ENCODE measurements at regions not wholly inside any gene's neighbourhood (a gene's known extent, or its start where the extent isn't known, plus 50 kb on each side); places are given as distances from the start of the nearest gene placed in this dataset.
"Not testable (repeated sequence)": the region's sequence is repeated elsewhere in the genome, so short reads cannot be mapped to it uniquely, and the experiment has no call there.

- DNase-seq (ENCODE audit: low read depth) = no peak
Observed at GRCh38 chr10:4635883-4636282, 190.1 kb upstream of the AKR1E2 start.

- no peak for DNase-seq (ENCODE audit: low read depth)
Observed at GRCh38 chr10:4635388-4635787, 190.6 kb upstream of the AKR1E2 start.

GRCh38 chr10:4633776-4634175 lies 192.2 kb upstream of the AKR1E2 start:
- no peak for DNase-seq (ENCODE audit: low read depth)

- DNase-seq (ENCODE audit: low read depth) = no peak
Observed at GRCh38 chr10:4633186-4633585, 192.8 kb upstream of the AKR1E2 start.

GRCh38 chr10:4632757-4633156 lies 193.2 kb upstream of the AKR1E2 start:
- DNase-seq (ENCODE audit: low read depth) = no peak

- no peak for DNase-seq (ENCODE audit: low read depth)
Observed at GRCh38 chr10:4626919-4627318, 199.1 kb upstream of the AKR1E2 start.

- DNase-seq (ENCODE audit: low read depth) = no peak
Observed at GRCh38 chr10:4623757-4624420, 202.1 kb upstream of the AKR1E2 start.

GRCh38 chr10:4623200-4623599 lies 202.8 kb upstream of the AKR1E2 start:
- no peak for DNase-seq (ENCODE audit: low read depth)

- DNase-seq (ENCODE audit: low read depth) = no peak
Observed at GRCh38 chr10:4622384-4622783, 203.6 kb upstream of the AKR1E2 start.

GRCh38 chr10:4617589-4617988 lies 208.4 kb upstream of the AKR1E2 start:
- DNase-seq (ENCODE audit: low read depth) = no peak

- DNase-seq (ENCODE audit: low read depth) = no peak
Observed at GRCh38 chr10:4615042-4615441, 211.0 kb upstream of the AKR1E2 start.

GRCh38 chr10:4609251-4609650 lies 216.8 kb upstream of the AKR1E2 start:
- no peak for DNase-seq (ENCODE audit: low read depth)

GRCh38 chr10:4607681-4608080 lies 218.3 kb upstream of the AKR1E2 start:
- DNase-seq (ENCODE audit: low read depth) = no peak

- DNase-seq (ENCODE audit: low read depth) = no peak
Observed at GRCh38 chr10:4606856-4607636, 219.0 kb upstream of the AKR1E2 start.

GRCh38 chr10:4602764-4603491 lies 223.1 kb upstream of the AKR1E2 start:
- DNase-seq (ENCODE audit: low read depth) = no peak

- DNase-seq (ENCODE audit: low read depth) = no peak
Observed at GRCh38 chr10:4599471-4599870, 226.5 kb upstream of the AKR1E2 start.

GRCh38 chr10:4597898-4598297 lies 228.1 kb upstream of the AKR1E2 start:
- DNase-seq (ENCODE audit: low read depth) = not testable (repeated sequence)

GRCh38 chr10:4596951-4597350 lies 229.1 kb upstream of the AKR1E2 start:
- DNase-seq (ENCODE audit: low read depth) = no peak

GRCh38 chr10:4595719-4596319 lies 230.2 kb upstream of the AKR1E2 start:
- DNase-seq (ENCODE audit: low read depth) = no peak

- DNase-seq (ENCODE audit: low read depth) = no peak
Observed at GRCh38 chr10:4590807-4591206, 235.2 kb upstream of the AKR1E2 start.

- DNase-seq (ENCODE audit: low read depth) = no peak
Observed at GRCh38 chr10:4588824-4589223, 237.2 kb upstream of the AKR1E2 start.

- no peak for DNase-seq (ENCODE audit: low read depth)
Observed at GRCh38 chr10:4587466-4587865, 238.5 kb upstream of the AKR1E2 start.

- no peak for DNase-seq (ENCODE audit: low read depth)
Observed at GRCh38 chr10:4586776-4587175, 239.2 kb upstream of the AKR1E2 start.

Measured in activated T-helper 1 cell treated with Interleukin-2 at 50 U/mL for 16 hours (primary cell).